ENCODE measurements at regions not wholly inside any gene's neighbourhood (a gene's known extent, or its start where the extent isn't known, plus 50 kb on each side); places are given as distances from the start of the nearest gene placed in this dataset.

DNA sequence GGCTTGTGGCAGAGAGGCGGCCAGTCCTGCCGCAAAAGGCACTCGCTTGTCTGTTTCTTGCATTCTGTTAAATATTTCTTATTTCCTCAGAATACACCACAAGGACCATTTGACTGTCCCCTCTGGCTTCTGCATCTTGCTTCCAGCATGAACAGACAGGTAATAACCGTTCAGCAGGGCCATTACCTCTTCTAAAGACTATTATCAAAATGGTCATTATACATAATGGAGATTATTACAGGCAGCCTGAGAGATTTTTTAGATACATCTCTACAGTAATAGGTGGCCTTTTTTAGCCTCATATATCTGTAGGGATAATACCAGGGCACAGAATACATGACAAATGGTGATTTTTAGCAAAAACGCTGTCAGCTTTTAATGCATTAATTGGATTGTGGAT is 382.0 kb downstream of the PSAT1 start:
- Histone ChIP-seq H3K27me3 (ENCODE audit: control insufficient read depth in 2 of 2, insufficient read depth in 2 of 2, low read length in 2 of 2) (no peaks in the 10 kb centered on the region), H3K4me1 (ENCODE audit: control insufficient read depth in 1 of 2, insufficient read depth in 2 of 2, low read length in 2 of 2) (no peaks in the 10 kb centered on the region), H4K20me1 (ENCODE audit: insufficient read depth, low read length) (no peaks in the 10 kb centered on the region), H3K79me2 (ENCODE audit: insufficient read depth, low read length) (no peaks in the 10 kb centered on the region), H3K36me3 (replicated peaks in 1 of 2; ENCODE audit: control insufficient read depth in 1 of 2, insufficient read depth in 2 of 2, low read length in 2 of 2) (no peaks in the 10 kb centered on the region), H3K9ac (ENCODE audit: insufficient read depth, low read length, poor library complexity, severe bottlenecking) (no peak overlapping the region), H3K9me3 (replicated peaks in 1 of 2; ENCODE audit: control insufficient read depth in 1 of 2, insufficient read depth in 1 of 2, low read length in 2 of 2) (no peaks in the 10 kb centered on the region), H3K4me3 (replicated peaks in 1 of 3; ENCODE audit: low read depth in 2 of 3, low read length in 3 of 3) (no peak overlapping the region), H3K4me2 (replicated peaks; ENCODE audit: extremely low read depth, low read length, poor library complexity, severe bottlenecking) (no peak overlapping the region), H2AFZ (ENCODE audit: insufficient read depth, low read depth, low read length, poor library complexity, severe bottlenecking) (no peak overlapping the region), H3K27ac (ENCODE audit: low read depth in 1 of 2, low read length in 2 of 2) (no peak overlapping the region)
- intact Hi-C loops (cut with micrococcal nuclease) = no loop called here
- DNase-seq = no peak
- Mint-ChIP-seq H3K4me1 (no peaks in the 10 kb centered on the region), H3K27me3 (ENCODE audit: low read depth in 3 of 3) (peaks cover 0 to 6% (median 3%) of the 10 kb centered on the region in 3 donors), H3K36me3 (no peaks in the 10 kb centered on the region), H3K9me3 (no peaks in the 10 kb centered on the region), H3K4me3 (no peak overlapping the region), H3K27ac (no peak overlapping the region)
- TF ChIP-seq, protein P1, sequence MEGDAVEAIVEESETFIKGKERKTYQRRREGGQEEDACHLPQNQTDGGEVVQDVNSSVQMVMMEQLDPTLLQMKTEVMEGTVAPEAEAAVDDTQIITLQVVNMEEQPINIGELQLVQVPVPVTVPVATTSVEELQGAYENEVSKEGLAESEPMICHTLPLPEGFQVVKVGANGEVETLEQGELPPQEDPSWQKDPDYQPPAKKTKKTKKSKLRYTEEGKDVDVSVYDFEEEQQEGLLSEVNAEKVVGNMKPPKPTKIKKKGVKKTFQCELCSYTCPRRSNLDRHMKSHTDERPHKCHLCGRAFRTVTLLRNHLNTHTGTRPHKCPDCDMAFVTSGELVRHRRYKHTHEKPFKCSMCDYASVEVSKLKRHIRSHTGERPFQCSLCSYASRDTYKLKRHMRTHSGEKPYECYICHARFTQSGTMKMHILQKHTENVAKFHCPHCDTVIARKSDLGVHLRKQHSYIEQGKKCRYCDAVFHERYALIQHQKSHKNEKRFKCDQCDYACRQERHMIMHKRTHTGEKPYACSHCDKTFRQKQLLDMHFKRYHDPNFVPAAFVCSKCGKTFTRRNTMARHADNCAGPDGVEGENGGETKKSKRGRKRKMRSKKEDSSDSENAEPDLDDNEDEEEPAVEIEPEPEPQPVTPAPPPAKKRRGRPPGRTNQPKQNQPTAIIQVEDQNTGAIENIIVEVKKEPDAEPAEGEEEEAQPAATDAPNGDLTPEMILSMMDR (IDR thresholded peaks at IDR 0.05) = no peak
- WGBS (ENCODE audit: insufficient coverage) = no CpG with 5 or more reads among the region's 5 CpGs

DNA sequence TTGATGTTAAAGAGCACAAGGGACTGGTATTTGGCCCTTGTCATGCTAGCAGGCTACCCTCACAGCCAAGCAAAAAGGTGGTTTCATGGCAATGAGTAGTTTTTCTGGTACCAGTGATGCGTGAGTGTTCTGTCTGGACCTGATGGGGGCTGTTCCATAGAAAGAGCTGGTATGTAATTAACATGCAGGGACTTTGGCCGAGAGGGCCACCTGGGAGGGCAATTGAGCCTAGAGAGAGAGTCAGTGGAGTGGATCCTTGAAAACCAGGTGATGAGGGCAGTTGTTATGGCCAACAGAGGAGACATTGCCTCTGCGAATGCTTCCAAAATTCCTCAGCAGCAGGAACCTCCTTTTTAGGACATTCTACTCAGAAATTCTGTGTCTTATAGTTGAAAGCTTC is 383.3 kb downstream of the PSAT1 start:
- no peak overlapping the region for H3K4me2 ChIP-seq (replicated peaks; ENCODE audit: extremely low read depth, low read length, poor library complexity, severe bottlenecking)
- no peak for DNase-seq
- TF ChIP-seq, protein P1 (IDR thresholded peaks at IDR 0.05) = no peak
- H4K20me1 ChIP-seq (ENCODE audit: insufficient read depth, low read length) = no peaks in the 10 kb centered on the region
- peaks cover 0 to 6% (median 3%) of the 10 kb centered on the region in 3 donors for H3K27me3 Mint-ChIP-seq (ENCODE audit: low read depth in 3 of 3)
- intact Hi-C loops (cut with micrococcal nuclease) = no loop called here
- no peaks in the 10 kb centered on the region for H3K79me2 ChIP-seq (ENCODE audit: insufficient read depth, low read length)
- H3K27ac ChIP-seq (ENCODE audit: low read depth in 1 of 2, low read length in 2 of 2) = no peak overlapping the region
- H3K9me3 Mint-ChIP-seq = no peaks in the 10 kb centered on the region
- H3K4me1 ChIP-seq (ENCODE audit: control insufficient read depth in 1 of 2, insufficient read depth in 2 of 2, low read length in 2 of 2) = no peaks in the 10 kb centered on the region
- no peaks in the 10 kb centered on the region for H3K36me3 Mint-ChIP-seq
- H3K36me3 ChIP-seq (replicated peaks in 1 of 2; ENCODE audit: control insufficient read depth in 1 of 2, insufficient read depth in 2 of 2, low read length in 2 of 2) = no peaks in the 10 kb centered on the region
- 100% methylated on average over 2 of the region's 3 CpGs for WGBS (ENCODE audit: insufficient coverage)
- no peaks in the 10 kb centered on the region for H3K27me3 ChIP-seq (ENCODE audit: control insufficient read depth in 2 of 2, insufficient read depth in 2 of 2, low read length in 2 of 2)
- H3K27ac Mint-ChIP-seq = no peak overlapping the region
- H3K4me3 ChIP-seq (replicated peaks in 1 of 3; ENCODE audit: low read depth in 2 of 3, low read length in 3 of 3) = no peak overlapping the region
- no peaks in the 10 kb centered on the region for H3K4me1 Mint-ChIP-seq
- no peak overlapping the region for H2AFZ ChIP-seq (ENCODE audit: insufficient read depth, low read depth, low read length, poor library complexity, severe bottlenecking)
- H3K9me3 ChIP-seq (replicated peaks in 1 of 2; ENCODE audit: control insufficient read depth in 1 of 2, insufficient read depth in 1 of 2, low read length in 2 of 2) = no peaks in the 10 kb centered on the region
- no peak overlapping the region for H3K4me3 Mint-ChIP-seq
- no peak overlapping the region for H3K9ac ChIP-seq (ENCODE audit: insufficient read depth, low read length, poor library complexity, severe bottlenecking)

Measured in CD14-positive monocyte (primary cell).